ENCODE measurements at regions not wholly inside any gene's neighbourhood (a gene's known extent, or its start where the extent isn't known, plus 50 kb on each side); places are given as distances from the start of the nearest gene placed in this dataset.

GRCh38 chr6:54440549-54440948 is 132.3 kb downstream of the TINAG start:
- DNase-seq (ENCODE audit: low read depth), result no peak

DNA sequence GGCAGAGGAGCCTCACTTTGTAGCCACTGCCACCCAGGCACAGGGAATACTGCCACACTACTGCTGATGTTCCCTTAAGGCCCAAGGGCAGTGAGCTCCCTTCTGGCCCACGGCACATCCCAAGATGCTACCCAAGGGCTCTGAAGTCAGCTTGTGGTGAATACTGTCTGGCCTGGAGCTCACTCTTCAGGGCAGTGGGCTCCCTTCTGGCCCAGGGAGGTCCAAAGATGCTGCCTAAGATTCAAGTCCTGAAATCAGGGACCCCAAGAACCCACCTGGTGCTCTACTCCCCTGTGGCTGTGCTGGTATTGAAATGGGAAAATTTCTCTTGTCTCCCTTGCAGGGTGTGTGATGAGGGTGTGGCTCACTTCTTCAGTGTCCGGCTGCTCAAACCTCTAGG is 132.8 kb downstream of the TINAG start:
- DNase-seq (ENCODE audit: low read depth), result no peak

GRCh38 chr6:54441687-54442248 is 133.5 kb downstream of the TINAG start:
- no peak for DNase-seq (ENCODE audit: low read depth)

DNA sequence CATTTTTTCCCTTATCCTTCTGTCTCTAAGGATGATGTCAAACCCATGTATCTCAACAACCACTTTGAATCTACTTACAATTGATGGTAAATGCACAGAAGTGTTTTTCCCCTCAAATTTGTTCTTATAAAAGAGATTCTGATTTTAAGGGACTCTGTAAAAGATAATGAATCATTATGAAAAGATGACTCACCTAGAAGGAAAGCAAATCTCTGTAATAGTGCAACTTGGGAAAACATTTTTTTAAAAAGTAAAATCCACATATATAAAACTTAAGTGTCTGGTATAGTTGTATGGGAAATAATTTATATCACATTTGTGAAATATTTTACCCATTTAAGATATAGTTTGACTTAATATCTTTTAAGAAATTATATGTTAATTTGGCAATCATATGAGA is 137.0 kb downstream of the TINAG start:
- DNase-seq (ENCODE audit: low read depth), result no peak

- DNase-seq (ENCODE audit: low read depth), result no peak
Observed at GRCh38 chr6:54448617-54449016, 140.4 kb downstream of the TINAG start.

- no peak for DNase-seq (ENCODE audit: low read depth)
Observed at GRCh38 chr6:54451516-54451915, 143.3 kb downstream of the TINAG start.

DNA sequence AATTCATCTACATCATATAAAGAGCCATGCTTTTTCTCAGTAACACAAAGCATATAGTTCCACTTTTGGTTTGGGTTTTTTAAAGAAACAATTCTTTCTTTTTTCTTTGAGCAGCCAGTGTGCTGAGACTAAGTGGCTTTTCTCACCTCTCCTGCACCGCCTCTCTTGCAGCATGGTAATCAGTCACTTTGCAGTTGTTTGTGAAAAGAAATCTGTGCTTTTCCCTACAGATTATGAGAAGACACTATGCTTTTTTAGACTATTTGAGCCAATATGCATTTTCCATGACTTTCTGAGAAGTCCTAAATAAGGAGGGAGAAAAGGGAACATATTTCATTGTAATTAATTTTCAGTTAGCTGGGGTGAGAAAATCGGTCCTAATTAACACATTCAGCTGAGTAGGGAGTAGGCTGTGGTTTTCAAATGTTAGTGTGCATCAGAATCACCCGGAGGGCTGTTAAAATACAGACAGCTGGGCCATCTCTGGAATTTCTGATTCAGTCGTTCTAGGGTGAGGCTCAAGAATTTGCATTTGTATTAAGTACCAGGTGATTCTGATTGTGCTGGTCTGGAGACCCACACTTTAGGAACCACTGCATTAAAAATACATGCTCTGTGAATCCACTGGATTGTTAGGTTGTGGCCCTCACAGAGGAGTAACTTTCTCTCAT is 155.2 kb downstream of the TINAG start:
- no peak for DNase-seq (ENCODE audit: low read depth)

DNA sequence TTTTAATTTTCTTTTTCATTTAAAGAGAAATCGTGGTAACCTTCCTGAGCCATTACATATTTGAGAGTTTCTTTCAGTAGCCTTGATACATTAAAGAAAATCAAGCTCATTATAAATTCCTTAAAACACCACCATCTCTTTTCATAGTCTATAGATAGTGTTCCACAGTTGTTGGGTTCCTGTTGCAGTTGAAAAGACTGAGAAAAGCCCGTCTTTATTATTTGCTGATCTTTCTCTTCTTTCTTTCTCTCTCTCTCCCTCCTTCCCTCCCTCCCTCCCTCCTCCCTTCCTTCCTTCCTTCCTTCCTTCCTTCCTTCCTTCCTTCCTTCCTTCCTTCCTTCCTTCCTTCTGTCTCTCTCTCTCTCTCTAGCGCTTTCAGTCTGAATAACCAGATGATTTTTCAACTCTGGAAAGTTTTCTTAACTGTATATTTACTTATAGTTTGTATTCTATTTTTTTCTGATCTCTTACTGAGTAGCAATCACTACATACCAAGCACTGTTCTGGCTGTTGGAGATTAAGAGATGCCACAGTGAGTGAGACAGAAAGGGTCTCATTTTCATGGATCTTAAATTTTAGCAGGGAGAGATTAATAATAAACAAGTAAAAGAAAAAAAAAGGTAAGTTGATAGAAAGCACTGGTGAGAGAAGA is 157.5 kb downstream of the TINAG start:
- no peak for DNase-seq (ENCODE audit: low read depth)

- DNase-seq (ENCODE audit: low read depth), result no peak
Observed at GRCh38 chr6:54467384-54467783, 159.1 kb downstream of the TINAG start.

- no peak for DNase-seq (ENCODE audit: low read depth)
Observed at GRCh38 chr6:54473328-54473727, 165.1 kb downstream of the TINAG start.

- DNase-seq (ENCODE audit: low read depth), result no peak
Observed at GRCh38 chr6:54474898-54475297, 166.7 kb downstream of the TINAG start.

DNA sequence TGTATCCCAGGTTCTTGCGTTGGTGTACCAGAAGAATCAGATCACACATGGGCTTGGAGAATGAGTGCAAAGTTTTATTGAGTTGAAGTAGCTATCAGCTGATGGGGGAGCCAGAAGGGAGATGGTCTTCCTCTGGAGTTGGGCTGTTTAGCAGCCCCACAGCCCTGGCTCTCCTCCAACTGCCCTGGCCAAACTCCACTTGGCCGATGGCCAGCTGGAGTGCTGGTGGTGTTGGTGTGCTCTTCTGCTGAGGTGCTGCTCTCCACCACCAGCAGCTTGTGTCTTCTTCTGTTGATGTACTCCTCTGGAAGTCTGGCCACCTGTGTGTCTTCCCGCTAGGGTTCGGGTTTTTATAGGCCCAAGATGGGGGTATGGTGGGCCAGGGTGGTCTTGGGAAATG is 172.8 kb downstream of the TINAG start:
- no peak for DNase-seq (ENCODE audit: low read depth)

DNA sequence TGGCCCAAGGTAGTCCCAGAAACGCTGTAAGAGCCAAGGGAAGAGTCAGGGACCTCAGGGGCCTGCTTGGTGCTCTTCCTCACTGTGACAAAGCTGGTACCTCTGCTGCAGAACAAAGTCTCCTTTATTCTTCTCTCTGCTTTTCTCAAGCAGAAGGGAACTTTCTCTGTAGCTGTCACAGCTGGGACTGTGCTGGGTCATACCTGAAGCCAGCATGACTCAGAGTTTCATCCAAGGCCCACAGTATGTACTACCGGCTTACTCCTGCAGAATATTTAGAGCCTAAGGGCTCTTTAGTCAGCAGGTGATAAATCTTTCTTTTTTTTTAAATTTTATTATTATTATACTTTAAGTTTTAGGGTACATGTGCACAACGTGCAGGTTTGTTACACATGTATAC is 183.2 kb downstream of the TINAG start:
- no peak for DNase-seq (ENCODE audit: low read depth)

DNA sequence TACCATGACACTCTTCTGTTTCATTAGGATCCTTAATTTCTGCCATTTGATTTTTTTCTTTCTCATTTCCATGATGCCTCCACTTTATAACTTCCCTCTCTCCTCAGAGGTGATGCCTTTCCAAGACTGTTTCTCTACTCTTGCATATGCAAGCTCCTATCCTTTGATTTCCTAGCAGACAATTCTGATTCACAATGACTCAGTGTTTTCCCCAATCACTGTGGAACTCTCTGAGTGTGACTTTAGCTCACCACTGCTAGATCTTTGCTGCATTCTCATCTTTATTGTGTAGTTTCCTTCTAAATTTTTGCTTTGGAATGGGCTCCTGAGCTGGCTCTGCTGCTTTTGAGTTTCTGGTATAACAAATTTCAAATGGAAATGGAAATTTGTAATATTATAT is 184.9 kb downstream of the TINAG start:
- no peak for DNase-seq (ENCODE audit: low read depth)

DNA sequence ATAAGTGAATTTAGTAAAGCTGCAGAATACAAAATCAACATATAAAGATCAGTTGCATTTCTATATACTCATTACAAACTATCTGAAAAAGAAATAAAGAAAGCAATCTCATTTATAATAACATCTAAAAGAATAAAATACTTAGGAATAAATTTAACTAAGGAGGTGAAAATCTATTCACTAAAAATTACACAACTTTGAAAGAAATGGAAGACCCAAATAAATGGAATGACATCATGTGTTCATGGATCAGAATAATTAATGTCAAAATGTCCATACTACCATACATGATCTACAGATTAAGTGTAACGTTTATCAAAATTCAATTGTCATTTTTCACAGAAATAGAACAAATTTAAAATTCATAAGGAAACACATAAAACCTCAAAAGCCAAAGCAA is 194.9 kb downstream of the TINAG start:
- no peak for DNase-seq (ENCODE audit: low read depth)

- no peak for DNase-seq (ENCODE audit: low read depth)
Observed at GRCh38 chr6:54515013-54515412, 206.8 kb downstream of the TINAG start.

DNA sequence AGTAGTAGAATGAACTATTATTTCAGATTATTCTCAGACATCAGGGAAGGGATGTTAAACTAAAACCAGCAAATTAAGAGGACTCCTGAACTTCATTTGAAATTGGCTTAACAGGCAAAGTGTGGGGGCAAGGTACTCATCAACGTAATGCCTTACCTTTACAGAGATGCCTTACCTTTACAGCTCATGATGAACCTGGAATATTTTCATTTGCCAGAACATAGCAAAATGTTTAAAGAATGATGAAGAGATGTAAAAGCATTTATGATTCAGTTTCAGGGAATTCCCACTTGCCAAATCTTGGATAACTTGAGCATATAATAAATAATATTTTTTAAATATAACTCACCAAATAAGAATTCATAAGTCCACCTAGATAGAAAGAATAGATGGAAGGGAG is 207.5 kb downstream of the TINAG start:
- no peak for DNase-seq (ENCODE audit: low read depth)

GRCh38 chr6:54516321-54516720 is 208.1 kb downstream of the TINAG start:
- no peak for DNase-seq (ENCODE audit: low read depth)

- DNase-seq (ENCODE audit: low read depth), result no peak
Observed at GRCh38 chr6:54519161-54519560, 210.9 kb downstream of the TINAG start.

- DNase-seq (ENCODE audit: low read depth), result no peak
Observed at GRCh38 chr6:54525731-54526130, 217.5 kb downstream of the TINAG start.

DNA sequence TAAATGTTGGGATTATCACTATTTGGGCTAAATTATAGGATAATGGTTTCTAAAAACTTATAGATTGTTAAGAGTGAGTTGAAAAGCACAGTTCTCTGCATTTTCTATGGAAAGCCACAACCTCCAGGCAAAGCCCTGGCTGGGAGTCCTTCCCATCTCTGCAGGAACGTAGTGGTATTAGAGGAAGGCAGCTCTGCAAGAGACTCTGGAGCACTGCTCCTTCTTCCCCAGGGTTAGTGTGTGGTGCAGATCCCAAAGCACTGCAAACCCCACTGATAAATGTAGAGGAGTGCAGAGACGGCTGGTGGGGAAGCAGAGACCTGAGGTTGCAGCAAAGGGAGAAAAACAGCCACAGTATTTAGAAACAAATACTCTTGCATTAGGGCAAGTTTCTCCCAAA is 225.3 kb downstream of the TINAG start:
- DNase-seq (ENCODE audit: low read depth), result no peak

GRCh38 chr6:54535568-54535967 is 227.3 kb downstream of the TINAG start:
- no peak for DNase-seq (ENCODE audit: low read depth)

- no peak for DNase-seq (ENCODE audit: low read depth)
Observed at GRCh38 chr6:54541541-54541940, 233.3 kb downstream of the TINAG start.

DNA sequence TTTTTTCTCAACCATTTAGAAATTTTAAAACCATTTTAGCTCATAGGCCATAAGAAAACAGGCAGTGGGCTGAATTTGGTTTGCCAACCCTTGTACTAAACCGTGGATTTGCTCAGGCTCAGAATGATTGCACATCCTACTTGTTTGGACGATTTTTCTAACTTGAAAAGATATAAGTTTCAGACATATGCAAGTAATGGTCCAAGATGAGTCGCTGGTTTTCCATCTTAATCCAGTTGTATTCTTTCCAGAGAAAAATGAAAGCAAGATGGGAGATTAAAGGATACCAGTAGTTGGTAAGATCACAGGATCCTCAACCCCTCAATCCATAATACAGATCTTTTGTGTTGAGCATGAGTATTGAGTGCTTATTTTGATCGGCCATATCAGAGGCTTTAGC is 250.9 kb downstream of the TINAG start:
- DNase-seq (ENCODE audit: low read depth), result no peak

Measured in stimulated activated CD8-positive, alpha-beta memory T cell treated with anti-CD3 and anti-CD28 coated beads, Interleukin-7, amount 100 ng/mL, for 24 hours (primary cell).